Neural cell (in vitro differentiated cells): ENCODE measurements at regions not wholly inside any gene's neighbourhood (a gene's known extent, or its start where the extent isn't known, plus 50 kb on each side); places are given as distances from the start of the nearest gene placed in this dataset.

Experiments
- H2AFZ ChIP-seq: fragments of 200-600, 300-800 bp; sonication (generic), shearing (Covaris generic); 2 replicates; pipeline ENCODE4 v1.6.0; 2014; ENCODE audit warnings: low read depth, mild to moderate bottlenecking, antibody characterized with exemption, low read length, moderate library complexity
- H3F3A ChIP-seq: fragments of 200-600 bp; shearing (Covaris generic); 2 replicates; pipeline ENCODE4 v1.6.1; 2016; ENCODE audit warnings: mild to moderate bottlenecking, moderate library complexity, mixed read lengths, antibody characterized with exemption, low read length; ENCODE audit not compliant: insufficient read depth, poor library complexity, severe bottlenecking
- H3K27ac ChIP-seq: fragments of 200-600, 300-800 bp; sonication (generic), shearing (Covaris generic); 2 replicates; pipeline ENCODE4 v1.5.1; 2014; ENCODE audit warnings: mild to moderate bottlenecking, low read length, moderate library complexity
- H3K27me3 ChIP-seq: fragments of 300-800, 200-600 bp; sonication (generic), shearing (Covaris generic); 2 replicates; pipeline ENCODE4 v1.6.0; 2014; ENCODE audit warnings: mild to moderate bottlenecking, low read depth, low read length, moderate library complexity; ENCODE audit not compliant: insufficient read depth
- H3K36me3 ChIP-seq: fragments of 300-800, 200-600 bp; sonication (generic), shearing (Covaris generic); 2 replicates; pipeline ENCODE4 v1.5.1; 2014; ENCODE audit warnings: mild to moderate bottlenecking, antibody characterized with exemption, low read length, moderate library complexity; ENCODE audit not compliant: insufficient read depth
- H3K4me2 ChIP-seq: fragments of 300-800, 200-600 bp; sonication (generic), shearing (Covaris generic); 2 replicates; pipeline ENCODE4 v1.6.0; 2014; ENCODE audit warnings: mild to moderate bottlenecking, low read length
- H3K4me3 ChIP-seq: fragments of 300-800, 200-600 bp; sonication (generic), shearing (Covaris generic); 2 replicates; pipeline ENCODE4 v1.5.1; 2014; ENCODE audit warnings: mild to moderate bottlenecking, low read length, moderate library complexity
- H3K79me2 ChIP-seq: fragments of 200-600 bp; shearing (Covaris generic); replicated peaks from 2 replicates; pipeline ENCODE4 v1.6.0; 2014; ENCODE audit warnings: mild to moderate bottlenecking, low read length, moderate library complexity; ENCODE audit not compliant: insufficient read depth
- H3K9ac ChIP-seq: fragments of 300-800, 200-600 bp; sonication (generic), shearing (Covaris generic); 2 replicates; pipeline ENCODE4 v1.6.1; 2016; ENCODE audit warnings: mild to moderate bottlenecking, low read length, mixed read lengths
- H3K9me2 ChIP-seq: fragments of 200-600 bp; shearing (Covaris generic); 2 replicates; pipeline ENCODE4 v1.6.1; 2016; ENCODE audit warnings: mild to moderate bottlenecking, low read length, mixed read lengths; ENCODE audit not compliant: insufficient read depth
- H3K9me3 ChIP-seq: fragments of 200-600, 300-800 bp; sonication (generic), shearing (Covaris generic); 2 replicates; pipeline ENCODE4 v1.6.1; 2016; ENCODE audit warnings: mild to moderate bottlenecking, mixed run types, low read length, moderate library complexity, mixed read lengths
- H4K20me1 ChIP-seq: fragments of 200-600 bp; shearing (Covaris generic); 2 replicates; pipeline ENCODE4 v1.6.1; 2016; ENCODE audit warnings: mild to moderate bottlenecking, mixed run types; ENCODE audit not compliant: insufficient read depth
- EP300 ChIP-seq: fragments of 450-650 bp; conservative IDR thresholded peaks from 2 replicates; pipeline ENCODE4 v1.6.1; 2014; ENCODE audit warnings: antibody characterized with exemption, mild to moderate bottlenecking, moderate library complexity; ENCODE audit not compliant: poor library complexity, severe bottlenecking
- EZH2 ChIP-seq: fragments of 200-600, 300-800 bp; shearing (Covaris generic), sonication (generic); IDR thresholded peaks from 2 replicates; pipeline ENCODE4 v1.6.1; 2014; ENCODE audit warnings: antibody characterized with exemption, low read length, borderline replicate concordance, mild to moderate bottlenecking; ENCODE audit not compliant: insufficient read depth, poor library complexity, severe bottlenecking
- MXI1 ChIP-seq: fragments of 450-650 bp; conservative IDR thresholded peaks from 2 replicates; pipeline ENCODE4 v1.6.1; 2014; ENCODE audit warnings: antibody characterized with exemption, mild to moderate bottlenecking; ENCODE audit not compliant: poor library complexity, severe bottlenecking
- POLR2AphosphoS5 ChIP-seq: IDR thresholded peaks from 2 replicates; pipeline ENCODE4 v1.6.1; 2012
- RAD21 ChIP-seq: fragments of 450-650 bp; conservative IDR thresholded peaks from 2 replicates; pipeline ENCODE4 v1.6.1; 2014; ENCODE audit warnings: antibody characterized with exemption, mild to moderate bottlenecking, moderate library complexity
- REST ChIP-seq: IDR thresholded peaks from 2 replicates; pipeline ENCODE4 v1.6.1; 2012; ENCODE audit warnings: borderline replicate concordance
- SMC3 ChIP-seq: fragments of 450-650 bp; conservative IDR thresholded peaks from 2 replicates; pipeline ENCODE4 v1.6.1; 2014; ENCODE audit warnings: antibody characterized with exemption, mild to moderate bottlenecking, moderate library complexity; ENCODE audit not compliant: poor library complexity
- TAF1 ChIP-seq: IDR thresholded peaks from 2 replicates; pipeline ENCODE4 v1.6.1; 2012; ENCODE audit warnings: low read depth
- TF ChIP-seq, protein P1 (sequence below): fragments of 450-650 bp; IDR thresholded peaks from 2 replicates; pipeline ENCODE4 v1.5.1; 2014; ENCODE audit warnings: antibody characterized with exemption, mild to moderate bottlenecking, moderate library complexity; ENCODE audit not compliant: poor library complexity, severe bottlenecking

GRCh38 chr9:81092057-81092456, 597.3 kb downstream of the TLE1 start:
- Histone ChIP-seq H3K4me2 (no peak overlapping the region), H3K36me3 (no peaks in the 10 kb centered on the region), H3K4me3 (no peak overlapping the region), H3K27ac (no peak overlapping the region), H3F3A (no peaks in the 10 kb centered on the region), H4K20me1 (no peaks in the 10 kb centered on the region), H3K79me2 (no peaks in the 10 kb centered on the region), H3K9me3 (no peaks in the 10 kb centered on the region), H3K9me2 (no peaks in the 10 kb centered on the region), H3K9ac (no peak overlapping the region), H2AFZ (no peak overlapping the region), H3K27me3 (no peaks in the 10 kb centered on the region)
- TF ChIP-seq, protein P1, sequence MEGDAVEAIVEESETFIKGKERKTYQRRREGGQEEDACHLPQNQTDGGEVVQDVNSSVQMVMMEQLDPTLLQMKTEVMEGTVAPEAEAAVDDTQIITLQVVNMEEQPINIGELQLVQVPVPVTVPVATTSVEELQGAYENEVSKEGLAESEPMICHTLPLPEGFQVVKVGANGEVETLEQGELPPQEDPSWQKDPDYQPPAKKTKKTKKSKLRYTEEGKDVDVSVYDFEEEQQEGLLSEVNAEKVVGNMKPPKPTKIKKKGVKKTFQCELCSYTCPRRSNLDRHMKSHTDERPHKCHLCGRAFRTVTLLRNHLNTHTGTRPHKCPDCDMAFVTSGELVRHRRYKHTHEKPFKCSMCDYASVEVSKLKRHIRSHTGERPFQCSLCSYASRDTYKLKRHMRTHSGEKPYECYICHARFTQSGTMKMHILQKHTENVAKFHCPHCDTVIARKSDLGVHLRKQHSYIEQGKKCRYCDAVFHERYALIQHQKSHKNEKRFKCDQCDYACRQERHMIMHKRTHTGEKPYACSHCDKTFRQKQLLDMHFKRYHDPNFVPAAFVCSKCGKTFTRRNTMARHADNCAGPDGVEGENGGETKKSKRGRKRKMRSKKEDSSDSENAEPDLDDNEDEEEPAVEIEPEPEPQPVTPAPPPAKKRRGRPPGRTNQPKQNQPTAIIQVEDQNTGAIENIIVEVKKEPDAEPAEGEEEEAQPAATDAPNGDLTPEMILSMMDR = no peak
- TF ChIP-seq EP300 = no peak
- TF ChIP-seq TAF1 = no peak
- TF ChIP-seq EZH2 = no peak
- TF ChIP-seq RAD21 = no peak
- no peak for TF ChIP-seq REST
- TF ChIP-seq SMC3 = no peak
- TF ChIP-seq POLR2AphosphoS5 = no peak
- no peak for TF ChIP-seq MXI1

DNA sequence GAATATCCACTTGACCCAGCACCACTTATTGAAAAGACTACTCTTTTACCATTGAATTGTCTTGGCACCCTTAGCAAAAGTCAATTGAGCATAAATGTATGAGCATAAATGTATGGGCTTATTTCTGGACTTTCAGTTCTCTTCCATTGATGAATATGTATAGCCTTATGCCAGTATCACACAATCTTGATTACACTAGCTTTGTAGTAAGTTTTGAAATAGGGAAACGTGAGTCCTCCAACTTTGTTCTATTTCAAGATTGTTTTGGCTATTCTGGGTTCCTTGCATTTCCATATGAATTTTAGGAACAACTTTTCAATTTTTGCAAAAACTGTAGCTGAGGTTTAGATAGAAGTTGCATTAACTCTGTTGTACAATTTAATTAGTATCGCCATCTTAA, 601.0 kb downstream of the TLE1 start:
- Histone ChIP-seq H3K27ac (no peak overlapping the region), H3K9me3 (no peaks in the 10 kb centered on the region)

More for the DNA sequence above, 601.0 kb downstream of the TLE1 start:
- Histone ChIP-seq H3K9ac (no peak overlapping the region), H3K79me2 (no peaks in the 10 kb centered on the region), H3K4me2 (no peak overlapping the region), H3K9me2 (no peaks in the 10 kb centered on the region), H2AFZ (no peak overlapping the region), H3K36me3 (no peaks in the 10 kb centered on the region), H4K20me1 (no peaks in the 10 kb centered on the region), H3F3A (no peaks in the 10 kb centered on the region), H3K27me3 (no peaks in the 10 kb centered on the region), H3K4me3 (no peak overlapping the region)
- no peak for TF ChIP-seq POLR2AphosphoS5
- TF ChIP-seq TAF1 = no peak
- no peak for TF ChIP-seq EZH2
- TF ChIP-seq REST = no peak
- TF ChIP-seq, protein P1 = no peak
- TF ChIP-seq SMC3 = no peak
- no peak for TF ChIP-seq MXI1
- no peak for TF ChIP-seq RAD21
- TF ChIP-seq EP300 = no peak
